HEK293T (cell line): ENCODE measurements at regions not wholly inside any gene's neighbourhood (a gene's known extent, or its start where the extent isn't known, plus 50 kb on each side); places are given as distances from the start of the nearest gene placed in this dataset.

Experiments used
- BHLHE40 ChIP-seq: fragments of 450-650 bp; IDR thresholded peaks from 2 replicates; pipeline ENCODE4 v1.6.1; 2016; ENCODE audit warnings: mild to moderate bottlenecking, moderate library complexity, borderline replicate concordance
- CTBP1 ChIP-seq: fragments of 450-650 bp; IDR thresholded peaks from 2 replicates; pipeline ENCODE4 v1.6.1; 2016; ENCODE audit warnings: borderline replicate concordance
- ELF4 ChIP-seq: fragments of 450-650 bp; IDR thresholded peaks from 2 replicates; pipeline ENCODE4 v1.6.1; 2017; ENCODE audit warnings: antibody characterized with exemption
- FOXA1 ChIP-seq: fragments of 450-650 bp; IDR thresholded peaks from 2 replicates; pipeline ENCODE4 v1.6.1; 2016; ENCODE audit warnings: mild to moderate bottlenecking
- FOXK2 ChIP-seq: fragments of 450-650 bp; IDR thresholded peaks from 2 replicates; pipeline ENCODE4 v1.6.1; 2016; ENCODE audit warnings: mild to moderate bottlenecking
- FOXM1 ChIP-seq: fragments of 450-650 bp; IDR thresholded peaks from 2 replicates; pipeline ENCODE4 v1.6.1; 2017; ENCODE audit warnings: mild to moderate bottlenecking, borderline replicate concordance
- HDGF ChIP-seq: fragments of 450-650 bp; IDR thresholded peaks from 2 replicates; pipeline ENCODE4 v1.6.1; 2017; ENCODE audit warnings: antibody characterized with exemption, borderline replicate concordance
- LEF1 ChIP-seq: fragments of 450-650 bp; IDR thresholded peaks from 2 replicates; pipeline ENCODE4 v1.6.1; 2017; ENCODE audit warnings: mild to moderate bottlenecking, borderline replicate concordance
- NFRKB ChIP-seq: fragments of 450-650 bp; IDR thresholded peaks from 2 replicates; pipeline ENCODE4 v1.6.1; 2016; ENCODE audit warnings: mild to moderate bottlenecking, moderate library complexity
- SP1 ChIP-seq: fragments of 450-650 bp; IDR thresholded peaks from 2 replicates; pipeline ENCODE4 v1.6.1; 2017
- SUZ12 ChIP-seq: fragments of 450-650 bp; IDR thresholded peaks from 2 replicates; pipeline ENCODE4 v1.6.1; 2016; ENCODE audit warnings: mild to moderate bottlenecking
- TARDBP ChIP-seq: fragments of 450-650 bp; IDR thresholded peaks from 2 replicates; pipeline ENCODE4 v1.6.1; 2016
- TF ChIP-seq, protein P1 (sequence below): fragments of 450-650 bp; IDR thresholded peaks from 2 replicates; pipeline ENCODE4 v1.6.1; 2016

DNA sequence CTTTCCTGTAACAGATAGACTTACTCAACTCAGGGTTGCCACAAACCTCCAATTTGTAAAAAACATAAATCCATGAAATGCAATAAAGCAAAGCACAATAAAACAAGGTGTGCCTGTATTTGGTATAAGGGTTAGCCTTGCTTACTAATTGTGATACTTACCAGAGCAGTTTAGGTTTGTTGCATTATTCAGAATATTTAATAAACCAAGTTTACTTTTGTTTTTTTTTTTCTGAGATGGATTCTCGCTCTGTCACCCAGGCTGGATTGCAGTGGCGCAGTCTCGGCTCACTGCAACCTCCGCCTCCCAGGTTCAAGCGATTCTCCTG, 79.6 kb downstream of the SEC61G start:
- TF ChIP-seq BHLHE40 (no peak), SUZ12 (no peak), FOXK2 (no peak), LEF1 (no peak), ELF4 (no peak), HDGF (no peak), NFRKB (no peak), FOXA1 (no peak), SP1 (no peak), TARDBP (no peak), FOXM1 (no peak), CTBP1 (no peak)
- TF ChIP-seq, protein P1, sequence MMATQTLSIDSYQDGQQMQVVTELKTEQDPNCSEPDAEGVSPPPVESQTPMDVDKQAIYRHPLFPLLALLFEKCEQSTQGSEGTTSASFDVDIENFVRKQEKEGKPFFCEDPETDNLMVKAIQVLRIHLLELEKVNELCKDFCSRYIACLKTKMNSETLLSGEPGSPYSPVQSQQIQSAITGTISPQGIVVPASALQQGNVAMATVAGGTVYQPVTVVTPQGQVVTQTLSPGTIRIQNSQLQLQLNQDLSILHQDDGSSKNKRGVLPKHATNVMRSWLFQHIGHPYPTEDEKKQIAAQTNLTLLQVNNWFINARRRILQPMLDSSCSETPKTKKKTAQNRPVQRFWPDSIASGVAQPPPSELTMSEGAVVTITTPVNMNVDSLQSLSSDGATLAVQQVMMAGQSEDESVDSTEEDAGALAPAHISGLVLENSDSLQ, result no peak
